ENCODE measurements at regions not wholly inside any gene's neighbourhood (a gene's known extent, or its start where the extent isn't known, plus 50 kb on each side); places are given as distances from the start of the nearest gene placed in this dataset.

DNA sequence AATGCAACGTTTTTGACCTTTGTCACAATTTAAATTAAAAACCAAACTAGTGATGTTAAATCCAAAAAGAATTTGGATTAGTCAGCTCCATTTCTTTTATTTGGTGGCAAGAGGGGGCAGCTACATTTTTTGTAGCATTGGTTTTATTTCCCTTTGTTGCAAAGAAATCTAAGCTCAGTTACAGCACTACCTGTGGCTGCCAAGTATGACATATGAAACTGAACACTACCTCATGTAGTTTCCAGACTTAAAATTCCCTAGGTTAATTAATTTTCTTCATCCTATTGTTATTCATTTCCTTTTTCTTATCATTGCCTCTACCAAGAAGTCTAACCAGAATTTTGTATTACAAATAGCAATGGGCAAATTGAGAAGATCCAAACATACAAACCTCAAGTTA, 393.5 kb downstream of the BRINP1 start:
- TF ChIP-seq GLIS3 (CRISPR knock-in tag; IDR thresholded peaks at IDR 0.05) (no peak), ZNF565 (CRISPR knock-in tag; conservative IDR thresholded peaks at IDR 0.05; ENCODE audit: low read depth) (no peak)
- TF ChIP-seq, protein P1, sequence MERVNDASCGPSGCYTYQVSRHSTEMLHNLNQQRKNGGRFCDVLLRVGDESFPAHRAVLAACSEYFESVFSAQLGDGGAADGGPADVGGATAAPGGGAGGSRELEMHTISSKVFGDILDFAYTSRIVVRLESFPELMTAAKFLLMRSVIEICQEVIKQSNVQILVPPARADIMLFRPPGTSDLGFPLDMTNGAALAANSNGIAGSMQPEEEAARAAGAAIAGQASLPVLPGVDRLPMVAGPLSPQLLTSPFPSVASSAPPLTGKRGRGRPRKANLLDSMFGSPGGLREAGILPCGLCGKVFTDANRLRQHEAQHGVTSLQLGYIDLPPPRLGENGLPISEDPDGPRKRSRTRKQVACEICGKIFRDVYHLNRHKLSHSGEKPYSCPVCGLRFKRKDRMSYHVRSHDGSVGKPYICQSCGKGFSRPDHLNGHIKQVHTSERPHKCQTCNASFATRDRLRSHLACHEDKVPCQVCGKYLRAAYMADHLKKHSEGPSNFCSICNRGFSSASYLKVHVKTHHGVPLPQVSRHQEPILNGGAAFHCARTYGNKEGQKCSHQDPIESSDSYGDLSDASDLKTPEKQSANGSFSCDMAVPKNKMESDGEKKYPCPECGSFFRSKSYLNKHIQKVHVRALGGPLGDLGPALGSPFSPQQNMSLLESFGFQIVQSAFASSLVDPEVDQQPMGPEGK (CRISPR knock-in tag; IDR thresholded peaks at IDR 0.05; ENCODE audit: borderline replicate concordance): no peak
